PC-3 (cell line): ENCODE measurements at regions not wholly inside any gene's neighbourhood (a gene's known extent, or its start where the extent isn't known, plus 50 kb on each side); places are given as distances from the start of the nearest gene placed in this dataset.
"Not testable (repeated sequence)": the region's sequence is repeated elsewhere in the genome, so short reads cannot be mapped to it uniquely, and the experiment has no call there.

ENCODE experiments used
- ATAC-seq: fragments of 200-7000 bp; cut with Tn5 transposase; 2 replicates; pipeline ENCODE4 v1.9.1; 2020; ENCODE audit warnings: mild to moderate bottlenecking, moderate library complexity
- BruUV-seq: library from RNA; stranded (reverse); fragments of 400-500 nt; replicated peaks from 2 replicates; lab custom pipeline; 2021; lab: Mats Ljungman, UMichigan
- CTCF ChIA-PET: fragments of 300-600 bp; sonication (Branson Sonifier 250); formaldehyde crosslinking; loops from one replicate; lab custom pipeline; 2022; ENCODE audit warnings: antibody characterized with exemption; lab: Charles Lee
- POLR2A ChIA-PET: fragments of 300-600 bp; sonication (Branson Sonifier 250); formaldehyde crosslinking; loops from one replicate; lab custom pipeline; 2022; ENCODE audit warnings: antibody characterized with exemption; ENCODE audit not compliant: unreplicated experiment; lab: Charles Lee
- DNase-seq: peaks from one replicate; pipeline ENCODE4 v3.0.0-alpha.2; 2015
- H2AFZ ChIP-seq: fragments of 300-600 bp; sonication (generic); 2 replicates; pipeline ENCODE4 v1.6.0; 2016; ENCODE audit warnings: antibody characterized with exemption, low read length
- H3F3A ChIP-seq: fragments of 300-600 bp; sonication (generic); one replicate; pipeline ENCODE4 v1.6.0; 2017; ENCODE audit warnings: antibody characterized with exemption, low read length, control low read depth, mild to moderate bottlenecking; ENCODE audit not compliant: unreplicated experiment
- H3K27ac ChIP-seq: fragments of 300-600 bp; sonication (generic); 2 replicates; pipeline ENCODE4 v1.5.1; 2016; ENCODE audit warnings: mild to moderate bottlenecking, low read length
- H3K27me3 ChIP-seq: fragments of 300-600 bp; sonication (generic); 2 replicates; pipeline ENCODE4 v1.6.1; 2016; ENCODE audit warnings: low read length, mixed read lengths
- H3K36me3 ChIP-seq: fragments of 300-600 bp; sonication (generic); 2 replicates; pipeline ENCODE4 v1.6.1; 2016; ENCODE audit warnings: low read depth, mixed run types, low read length, mixed read lengths
- H3K4me1 ChIP-seq: fragments of 300-600 bp; sonication (generic); 2 replicates; pipeline ENCODE4 v1.5.1; 2016; ENCODE audit warnings: low read length; ENCODE audit not compliant: insufficient read depth
- H3K4me2 ChIP-seq: fragments of 300-600 bp; sonication (generic); 2 replicates; pipeline ENCODE4 v1.6.0; 2016; ENCODE audit warnings: low read length
- H3K4me3 ChIP-seq: fragments of 300-600 bp; sonication (generic); 2 replicates; pipeline ENCODE4 v1.5.1; 2016; ENCODE audit warnings: mild to moderate bottlenecking, low read length, mixed read lengths
- H3K79me2 ChIP-seq: fragments of 300-600 bp; sonication (generic); 2 replicates; pipeline ENCODE4 v1.6.1; 2017; ENCODE audit warnings: low read length, mixed read lengths
- H3K9ac ChIP-seq: fragments of 300-600 bp; sonication (generic); 2 replicates; pipeline ENCODE4 v1.6.0; 2016; ENCODE audit warnings: mild to moderate bottlenecking, low read length
- H3K9me2 ChIP-seq: fragments of 300-600 bp; sonication (generic); replicated peaks from 2 replicates; pipeline ENCODE4 v1.6.1; 2016; ENCODE audit warnings: mixed run types, low read length, mixed read lengths
- H3K9me3 ChIP-seq: fragments of 300-600 bp; sonication (generic); 2 replicates; pipeline ENCODE4 v1.6.1; 2016; ENCODE audit warnings: low read length, mixed read lengths
- H4K20me1 ChIP-seq: fragments of 300-600 bp; sonication (generic); 2 replicates; pipeline ENCODE4 v1.6.1; 2016; ENCODE audit warnings: low read length, mixed read lengths
- CTCF ChIP-seq: fragments of 300-600 bp; sonication (generic); conservative IDR thresholded peaks from 2 replicates; pipeline ENCODE4 v1.5.1; 2017; ENCODE audit warnings: antibody characterized with exemption, low read depth, mild to moderate bottlenecking, low read length
- EZH2 ChIP-seq: fragments of 300-600 bp; sonication (generic); IDR thresholded peaks from one replicate; pipeline ENCODE4 v1.6.1; 2017; ENCODE audit warnings: antibody characterized with exemption, mild to moderate bottlenecking, low read length; ENCODE audit not compliant: unreplicated experiment
- EZH2phosphoT487 ChIP-seq: fragments of 300-600 bp; sonication (generic); IDR thresholded peaks from 2 replicates; pipeline ENCODE4 v1.6.1; 2018; ENCODE audit warnings: mild to moderate bottlenecking, antibody characterized with exemption, low read length, borderline replicate concordance
- intact Hi-C: fragments of 100-400 bp; cut with micrococcal nuclease; formaldehyde crosslinking; loops from 2 replicates; pipeline ENCODE4 v1.9.0; 2023

- intact Hi-C loops, H3K36me3 ChIP-seq, H4K20me1 ChIP-seq, H3K9ac ChIP-seq, H3K27ac ChIP-seq, ATAC-seq, H3F3A ChIP-seq, CTCF ChIA-PET, DNase-seq, POLR2A ChIA-PET, H3K4me1 ChIP-seq, BruUV-seq, H3K9me2 ChIP-seq, H3K4me3 ChIP-seq, H3K4me2 ChIP-seq, H3K27me3 ChIP-seq, H3K79me2 ChIP-seq, H2AFZ ChIP-seq, H3K9me3 ChIP-seq: not testable (repeated sequence)
Measured at GRCh38 chr20:30164389-30164788, 1093.1 kb upstream of the DEFB115 start.

- TF ChIP-seq CTCF (no peak), EZH2phosphoT487 (no peak), EZH2 (no peak)
- Histone ChIP-seq H3K27me3 (no peaks in the 10 kb centered on the region), H2AFZ (no peak overlapping the region), H3K27ac (no peak overlapping the region), H3K9ac (no peak overlapping the region), H3K4me3 (no peak overlapping the region), H3K79me2 (no peaks in the 10 kb centered on the region), H4K20me1 (no peaks in the 10 kb centered on the region), H3K36me3 (no peaks in the 10 kb centered on the region), H3K4me2 (no peak overlapping the region), H3K9me2 (no peaks in the 10 kb centered on the region), H3F3A (no peaks in the 10 kb centered on the region), H3K9me3 (no peaks in the 10 kb centered on the region), H3K4me1 (no peaks in the 10 kb centered on the region)
- ATAC-seq (no peak), DNase-seq (no peak)
- intact Hi-C loops, result no loop called here
- POLR2A ChIA-PET, result no interaction called here
- CTCF ChIA-PET, result no interaction called here
- BruUV-seq, result no TSS peak
Measured at GRCh38 chr20:30167540-30167939, 1089.9 kb upstream of the DEFB115 start.

- Histone ChIP-seq H3K27ac (no peak overlapping the region), H3F3A (no peaks in the 10 kb centered on the region), H2AFZ (no peak overlapping the region), H3K4me3 (no peak overlapping the region), H3K9ac (no peak overlapping the region), H3K36me3 (no peaks in the 10 kb centered on the region), H3K9me2 (no peaks in the 10 kb centered on the region), H3K4me1 (no peaks in the 10 kb centered on the region), H4K20me1 (no peaks in the 10 kb centered on the region), H3K27me3 (no peaks in the 10 kb centered on the region), H3K79me2 (no peaks in the 10 kb centered on the region), H3K4me2 (no peak overlapping the region), H3K9me3 (no peaks in the 10 kb centered on the region)
- ATAC-seq (no peak), DNase-seq (no peak)
- ChIA-PET POLR2A (no interaction called here), CTCF (no interaction called here)
- no TSS peak for BruUV-seq
- TF ChIP-seq CTCF, result no peak
- TF ChIP-seq EZH2phosphoT487, result no peak
- no peak for TF ChIP-seq EZH2
- intact Hi-C loops, result no loop called here
Measured at GRCh38 chr20:30168025-30168799, 1089.3 kb upstream of the DEFB115 start.
